HCT116 (cell line): ENCODE measurements at regions not wholly inside any gene's neighbourhood (a gene's known extent, or its start where the extent isn't known, plus 50 kb on each side); places are given as distances from the start of the nearest gene placed in this dataset.

Experiments
- ATAC-seq: fragments of 200-7000 bp; cut with Tn5 transposase; 2 replicates; pipeline ENCODE4 v1.9.1; 2020; ENCODE audit warnings: mild to moderate bottlenecking, moderate library complexity
- BruUV-seq: library from RNA; stranded (reverse); fragments of 400-500 nt; replicated peaks from 2 replicates; lab custom pipeline; 2021; lab: Mats Ljungman, UMichigan
- CTCF ChIA-PET: fragments of 300-600 bp; sonication (Branson Sonifier 250); formaldehyde crosslinking; loops from one replicate; lab custom pipeline; 2021; ENCODE audit warnings: antibody characterized with exemption; lab: Charles Lee
- POLR2A ChIA-PET: fragments of 300-600, 350-600 bp; sonication (Branson Sonifier 250); formaldehyde crosslinking; loops from one replicate; lab custom pipeline; 2021; ENCODE audit warnings: antibody characterized with exemption; lab: Charles Lee
- RAD21 ChIA-PET, 2 experiments: fragments of 300-600 bp; sonication (Branson Sonifier 250); formaldehyde crosslinking; loops; one replicate each; lab custom pipeline; 2023; ENCODE audit warnings: low total read pairs in 2 of 2; ENCODE audit not compliant: uncharacterized antibody in 2 of 2, unreplicated experiment in 2 of 2, low non-redundant PET in 1 of 2; lab: Charles Lee
- DNase-seq: peaks from one replicate; pipeline ENCODE4 v3.0.0-alpha.2; 2010; ENCODE audit warnings: low read depth, low spot score
- H2AFZ ChIP-seq: fragments of 200-600 bp; shearing (Covaris generic), sonication (generic); 2 replicates; pipeline ENCODE4 v1.6.1; 2017; ENCODE audit warnings: low read depth, mixed run types, mixed read lengths, antibody characterized with exemption, low read length; ENCODE audit not compliant: poor library complexity, severe bottlenecking
- H3K27ac ChIP-seq: 2 replicates; pipeline ENCODE4 v1.5.1; 2012; ENCODE audit warnings: low read depth, low read length
- H3K27me3 ChIP-seq: fragments of 200-600 bp; sonication (generic); 2 replicates; pipeline ENCODE4 v1.6.1; 2016; ENCODE audit warnings: mixed run types, low read length, mixed read lengths; ENCODE audit not compliant: insufficient read depth
- H3K36me3 ChIP-seq, 2 experiments: fragments of 200-500 bp in 1 of 2; fragments of 200-600 bp in 1 of 2; sonication (Bioruptor generic) in 1 of 2; sonication (generic) in 1 of 2; 2 replicates each; pipeline versions ENCODE4 v1.5.1 to v1.6.1; 2014 to 2016; ENCODE audit warnings: low read length in 2 of 2, inconsistent platforms in 1 of 2, mixed read lengths in 1 of 2, mixed run types in 1 of 2; ENCODE audit not compliant: insufficient read depth in 2 of 2, control insufficient read depth in 1 of 2
- H3K4me1 ChIP-seq, 2 experiments: fragments of 200-600 bp in 1 of 2; sonication (generic) in 1 of 2; 2 replicates each; pipeline versions ENCODE4 v1.5.1 to v1.6.1; 2012 to 2017; ENCODE audit warnings: low read length in 2 of 2, inconsistent platforms in 1 of 2, mild to moderate bottlenecking in 1 of 2, mixed read lengths in 1 of 2, mixed run types in 1 of 2, moderate library complexity in 1 of 2; ENCODE audit not compliant: insufficient read depth in 2 of 2, control insufficient read depth in 1 of 2
- H3K4me2 ChIP-seq: fragments of 200-600 bp; sonication (generic); 2 replicates; pipeline ENCODE4 v1.6.1; 2017; ENCODE audit warnings: mixed run types, low read length, mixed read lengths
- H3K4me3 ChIP-seq, 2 experiments: fragments of 200-600 bp in 1 of 2; sonication (generic) in 1 of 2; replicated peaks in 1 of 2; 2 replicates each; pipeline ENCODE4 v1.5.1; 2011 to 2016; ENCODE audit warnings: low read length in 2 of 2, control low read depth in 1 of 2, low read depth in 1 of 2, mild to moderate bottlenecking in 1 of 2, mixed read lengths in 1 of 2, mixed run types in 1 of 2
- H3K79me2 ChIP-seq: fragments of 200-600 bp; sonication (generic); 2 replicates; pipeline ENCODE4 v1.6.1; 2017; ENCODE audit warnings: mild to moderate bottlenecking, mixed run types, low read length, moderate library complexity, mixed read lengths; ENCODE audit not compliant: insufficient read depth
- H3K9ac ChIP-seq: fragments of 200-600 bp; sonication (generic); 2 replicates; pipeline ENCODE4 v1.6.1; 2016; ENCODE audit warnings: low read length, mixed read lengths
- H3K9me2 ChIP-seq: fragments of 200-600 bp; sonication (generic), shearing (Covaris generic); 2 replicates; pipeline ENCODE4 v1.6.1; 2017; ENCODE audit warnings: mixed run types, mild to moderate bottlenecking, moderate library complexity; ENCODE audit not compliant: insufficient read depth
- H3K9me3 ChIP-seq, 2 experiments: fragments of 200-500 bp in 1 of 2; fragments of 200-600 bp in 1 of 2; sonication (Bioruptor generic) in 1 of 2; sonication (generic) in 1 of 2; 2 replicates each; pipeline ENCODE4 v1.6.1; 2014 to 2017; ENCODE audit warnings: low read length in 2 of 2, mixed read lengths in 2 of 2, inconsistent platforms in 1 of 2, low read depth in 1 of 2, mild to moderate bottlenecking in 1 of 2, mixed run types in 1 of 2, moderate library complexity in 1 of 2; ENCODE audit not compliant: control insufficient read depth in 1 of 2, insufficient read depth in 1 of 2
- H4K20me1 ChIP-seq: fragments of 200-600 bp; sonication (generic), shearing (Covaris generic); 2 replicates; pipeline ENCODE4 v1.6.1; 2017; ENCODE audit warnings: mixed run types, mild to moderate bottlenecking, moderate library complexity; ENCODE audit not compliant: insufficient read depth
- ATF3 ChIP-seq: IDR thresholded peaks from 2 replicates; pipeline ENCODE4 v1.6.1; 2012
- CBX3 ChIP-seq: IDR thresholded peaks from 2 replicates; pipeline ENCODE4 v1.6.1; 2012; ENCODE audit warnings: low read depth
- EGR1 ChIP-seq: IDR thresholded peaks from 2 replicates; pipeline ENCODE4 v1.6.1; 2012; ENCODE audit warnings: low read depth
- ELF1 ChIP-seq: IDR thresholded peaks from 2 replicates; pipeline ENCODE4 v1.6.1; 2012; ENCODE audit warnings: low read depth, borderline replicate concordance
- EZH2 ChIP-seq: fragments of 200-600 bp; sonication (generic); IDR thresholded peaks from 2 replicates; pipeline ENCODE4 v1.6.1; 2017; ENCODE audit warnings: antibody characterized with exemption, mixed run types
- FOSL1 ChIP-seq: IDR thresholded peaks from 2 replicates; pipeline ENCODE4 v1.6.1; 2012; ENCODE audit warnings: low read depth
- JUND ChIP-seq: IDR thresholded peaks from 2 replicates; pipeline ENCODE4 v1.6.1; 2012
- POLR2A ChIP-seq: IDR thresholded peaks from 2 replicates; pipeline ENCODE4 v1.7.0; 2011; ENCODE audit warnings: borderline replicate concordance; ENCODE audit not compliant: insufficient read depth, insufficient read length; ENCODE audit errors: extremely low read depth
- POLR2AphosphoS5 ChIP-seq: IDR thresholded peaks from 2 replicates; pipeline ENCODE4 v1.6.1; 2011; ENCODE audit warnings: mild to moderate bottlenecking, low read depth, low read length, moderate library complexity
- RAD21 ChIP-seq: IDR thresholded peaks from 2 replicates; pipeline ENCODE4 v1.6.1; 2012; ENCODE audit warnings: low read depth, mild to moderate bottlenecking
- SP1 ChIP-seq: IDR thresholded peaks from 2 replicates; pipeline ENCODE4 v1.6.1; 2012; ENCODE audit warnings: low read depth
- SRF ChIP-seq: IDR thresholded peaks from 2 replicates; pipeline ENCODE4 v1.6.1; 2012; ENCODE audit warnings: low read depth
- TCF7L2 ChIP-seq: IDR thresholded peaks from 2 replicates; pipeline ENCODE4 v1.7.0; 2011; ENCODE audit warnings: borderline replicate concordance, inconsistent platforms; ENCODE audit not compliant: insufficient read depth, insufficient read length; ENCODE audit errors: extremely low read depth
- YY1 ChIP-seq: IDR thresholded peaks from 2 replicates; pipeline ENCODE4 v1.6.1; 2011; ENCODE audit warnings: low read length, low read depth, moderate library complexity, mild to moderate bottlenecking; ENCODE audit not compliant: insufficient replicate concordance; ENCODE audit errors: extremely low read depth
- ZNF274 ChIP-seq: fragments of 200-500 bp; sonication (Bioruptor generic); IDR thresholded peaks from 2 replicates; pipeline ENCODE4 v1.6.1; 2014; ENCODE audit warnings: mild to moderate bottlenecking, low read depth, low read length, inconsistent platforms
- intact Hi-C: fragments of 100-400 bp; cut with micrococcal nuclease; formaldehyde crosslinking; loops from 2 replicates; pipeline ENCODE4 v1.10.0; 2022
- TF ChIP-seq, protein P1 (sequence below): IDR thresholded peaks from 2 replicates; pipeline ENCODE4 v1.6.1; 2011; ENCODE audit warnings: mild to moderate bottlenecking, low read length, moderate library complexity; ENCODE audit not compliant: insufficient replicate concordance; ENCODE audit errors: extremely low read depth

DNA sequence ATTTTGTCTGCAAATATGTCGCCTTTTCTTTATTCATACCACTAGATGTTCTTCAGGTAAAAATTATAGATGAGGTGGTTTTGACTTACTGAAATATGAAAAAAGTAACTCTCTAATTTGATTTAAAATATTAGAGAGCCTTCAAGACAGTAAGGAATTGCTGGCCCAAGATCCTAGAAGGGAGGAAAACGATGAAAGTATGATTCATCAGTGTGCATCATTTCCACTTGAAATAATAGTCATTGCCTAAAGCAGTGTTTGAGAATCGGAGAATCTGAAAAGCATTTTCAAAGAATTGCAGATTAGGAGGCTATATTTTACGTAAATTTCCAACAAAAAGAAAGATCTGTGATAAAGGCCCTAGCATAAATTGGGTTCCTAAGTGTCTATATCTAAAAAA, 1707.9 kb upstream of the PRR20A start:
- intact Hi-C loops, result no loop called here
- Histone ChIP-seq H3K9me3 (peaks cover 11 to 16% of the 10 kb centered on the region in 2 experiments; a peak in 3 of 4 replicates), H3K9ac (no peak overlapping the region), H3K27me3 (no peaks in the 10 kb centered on the region), H3K36me3 (no peaks in the 10 kb centered on the region), H3K27ac (no peak overlapping the region), H3K79me2 (no peaks in the 10 kb centered on the region), H3K4me2 (no peak overlapping the region), H3K4me3 (no peak overlapping the region), H2AFZ (no peak overlapping the region), H3K9me2 (no peaks in the 10 kb centered on the region), H3K4me1 (no peaks in the 10 kb centered on the region), H4K20me1 (no peaks in the 10 kb centered on the region)
- POLR2A ChIA-PET, result no interaction called here
- CTCF ChIA-PET, result no interaction called here
- no peak for DNase-seq
- RAD21 ChIA-PET, result no interaction called here
- no TSS peak for BruUV-seq
- TF ChIP-seq YY1, result no peak
- no peak for TF ChIP-seq TCF7L2
- TF ChIP-seq, protein P1, sequence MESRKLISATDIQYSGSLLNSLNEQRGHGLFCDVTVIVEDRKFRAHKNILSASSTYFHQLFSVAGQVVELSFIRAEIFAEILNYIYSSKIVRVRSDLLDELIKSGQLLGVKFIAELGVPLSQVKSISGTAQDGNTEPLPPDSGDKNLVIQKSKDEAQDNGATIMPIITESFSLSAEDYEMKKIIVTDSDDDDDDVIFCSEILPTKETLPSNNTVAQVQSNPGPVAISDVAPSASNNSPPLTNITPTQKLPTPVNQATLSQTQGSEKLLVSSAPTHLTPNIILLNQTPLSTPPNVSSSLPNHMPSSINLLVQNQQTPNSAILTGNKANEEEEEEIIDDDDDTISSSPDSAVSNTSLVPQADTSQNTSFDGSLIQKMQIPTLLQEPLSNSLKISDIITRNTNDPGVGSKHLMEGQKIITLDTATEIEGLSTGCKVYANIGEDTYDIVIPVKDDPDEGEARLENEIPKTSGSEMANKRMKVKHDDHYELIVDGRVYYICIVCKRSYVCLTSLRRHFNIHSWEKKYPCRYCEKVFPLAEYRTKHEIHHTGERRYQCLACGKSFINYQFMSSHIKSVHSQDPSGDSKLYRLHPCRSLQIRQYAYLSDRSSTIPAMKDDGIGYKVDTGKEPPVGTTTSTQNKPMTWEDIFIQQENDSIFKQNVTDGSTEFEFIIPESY, result no peak
- TF ChIP-seq CBX3, result no peak
- no peak for TF ChIP-seq ELF1
- TF ChIP-seq POLR2AphosphoS5, result no peak
- TF ChIP-seq FOSL1, result no peak
- TF ChIP-seq ATF3, result no peak
- TF ChIP-seq SP1, result no peak
- TF ChIP-seq POLR2A, result no peak
- no peak for TF ChIP-seq JUND
- TF ChIP-seq EGR1, result no peak
- TF ChIP-seq SRF, result no peak
- TF ChIP-seq RAD21, result no peak
- TF ChIP-seq EZH2, result no peak
- TF ChIP-seq ZNF274, result no peak
- no peak for ATAC-seq
